ENCODE measurements at regions not wholly inside any gene's neighbourhood (a gene's known extent, or its start where the extent isn't known, plus 50 kb on each side); places are given as distances from the start of the nearest gene placed in this dataset.

DNA sequence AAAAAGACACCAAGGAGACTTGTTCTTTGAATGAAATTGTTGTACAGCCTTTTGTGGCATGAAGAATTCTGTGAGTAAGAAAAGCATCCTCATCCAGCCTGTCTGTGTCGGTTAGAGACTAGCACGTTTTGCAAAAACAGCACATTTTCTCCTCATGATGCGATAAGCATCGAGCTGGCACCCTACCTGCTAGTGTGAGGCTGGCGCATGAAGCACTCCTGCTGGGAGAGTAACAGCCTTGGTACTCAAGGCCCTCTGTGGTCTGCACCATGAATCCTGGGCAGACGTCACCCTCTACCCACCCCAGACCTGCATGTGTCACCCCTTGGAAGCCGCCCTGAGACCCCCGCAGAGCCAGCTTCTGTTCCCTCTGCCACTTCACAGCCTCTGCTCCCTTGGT, 92.6 kb upstream of the TMEM132E start:
- no peaks in the 10 kb centered on the region for H3K4me1 ChIP-seq (ENCODE audit: insufficient read depth)

DNA sequence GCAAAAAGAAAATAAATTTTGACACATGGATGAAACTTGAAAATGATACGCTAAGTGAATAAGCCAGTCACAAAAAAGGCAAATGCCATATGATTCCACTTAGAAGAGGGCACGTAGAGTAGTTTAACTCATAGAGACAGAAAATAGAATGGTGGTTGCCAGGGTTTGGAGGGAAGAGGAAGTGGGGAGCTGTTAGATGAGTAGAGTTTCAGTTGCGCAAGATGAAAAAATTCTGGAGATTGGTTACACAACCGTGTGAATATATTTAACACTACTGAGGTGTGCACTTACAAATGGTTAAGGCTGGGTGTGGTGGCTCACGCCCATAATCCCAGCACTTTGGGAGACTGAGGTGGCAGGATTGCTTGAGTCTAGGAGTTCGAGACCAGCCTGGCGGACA, 93.4 kb upstream of the TMEM132E start:
- intact Hi-C loops (cut with DNase I), result no loop called here
- Histone ChIP-seq H3K4me1 (ENCODE audit: insufficient read depth) (no peaks in the 10 kb centered on the region), H3K9me3 (no peaks in the 10 kb centered on the region), H3K27me3 (no peaks in the 10 kb centered on the region), H3K36me3 (no peaks in the 10 kb centered on the region), H3K27ac (no peak overlapping the region), H3K4me3 (no peak overlapping the region)
- 68 to 83% (median 71%) methylated on average over 7 of the region's 7 CpGs for WGBS, 3 donors
- no peak for DNase-seq
- TF ChIP-seq EP300 (IDR thresholded peaks at IDR 0.05), result no peak
- TF ChIP-seq, protein P1, sequence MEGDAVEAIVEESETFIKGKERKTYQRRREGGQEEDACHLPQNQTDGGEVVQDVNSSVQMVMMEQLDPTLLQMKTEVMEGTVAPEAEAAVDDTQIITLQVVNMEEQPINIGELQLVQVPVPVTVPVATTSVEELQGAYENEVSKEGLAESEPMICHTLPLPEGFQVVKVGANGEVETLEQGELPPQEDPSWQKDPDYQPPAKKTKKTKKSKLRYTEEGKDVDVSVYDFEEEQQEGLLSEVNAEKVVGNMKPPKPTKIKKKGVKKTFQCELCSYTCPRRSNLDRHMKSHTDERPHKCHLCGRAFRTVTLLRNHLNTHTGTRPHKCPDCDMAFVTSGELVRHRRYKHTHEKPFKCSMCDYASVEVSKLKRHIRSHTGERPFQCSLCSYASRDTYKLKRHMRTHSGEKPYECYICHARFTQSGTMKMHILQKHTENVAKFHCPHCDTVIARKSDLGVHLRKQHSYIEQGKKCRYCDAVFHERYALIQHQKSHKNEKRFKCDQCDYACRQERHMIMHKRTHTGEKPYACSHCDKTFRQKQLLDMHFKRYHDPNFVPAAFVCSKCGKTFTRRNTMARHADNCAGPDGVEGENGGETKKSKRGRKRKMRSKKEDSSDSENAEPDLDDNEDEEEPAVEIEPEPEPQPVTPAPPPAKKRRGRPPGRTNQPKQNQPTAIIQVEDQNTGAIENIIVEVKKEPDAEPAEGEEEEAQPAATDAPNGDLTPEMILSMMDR (IDR thresholded peaks at IDR 0.05), result no peak

More for the DNA sequence above, 92.6 kb upstream of the TMEM132E start:
- H3K9me3 ChIP-seq, result no peaks in the 10 kb centered on the region
- intact Hi-C loops (cut with DNase I), result no loop called here
- H3K36me3 ChIP-seq, result no peaks in the 10 kb centered on the region
- H3K27ac ChIP-seq, result no peak overlapping the region
- no peak for DNase-seq
- TF ChIP-seq, protein P1 (IDR thresholded peaks at IDR 0.05), result no peak
- no peak for TF ChIP-seq POLR2A (IDR thresholded peaks at IDR 0.05)
- TF ChIP-seq EP300 (IDR thresholded peaks at IDR 0.05), result no peak
- H3K4me3 ChIP-seq, result no peak overlapping the region
- WGBS, 3 donors, result 58 to 63% (median 58%) methylated on average over 8 of the region's 8 CpGs
- H3K27me3 ChIP-seq, result no peaks in the 10 kb centered on the region

DNA sequence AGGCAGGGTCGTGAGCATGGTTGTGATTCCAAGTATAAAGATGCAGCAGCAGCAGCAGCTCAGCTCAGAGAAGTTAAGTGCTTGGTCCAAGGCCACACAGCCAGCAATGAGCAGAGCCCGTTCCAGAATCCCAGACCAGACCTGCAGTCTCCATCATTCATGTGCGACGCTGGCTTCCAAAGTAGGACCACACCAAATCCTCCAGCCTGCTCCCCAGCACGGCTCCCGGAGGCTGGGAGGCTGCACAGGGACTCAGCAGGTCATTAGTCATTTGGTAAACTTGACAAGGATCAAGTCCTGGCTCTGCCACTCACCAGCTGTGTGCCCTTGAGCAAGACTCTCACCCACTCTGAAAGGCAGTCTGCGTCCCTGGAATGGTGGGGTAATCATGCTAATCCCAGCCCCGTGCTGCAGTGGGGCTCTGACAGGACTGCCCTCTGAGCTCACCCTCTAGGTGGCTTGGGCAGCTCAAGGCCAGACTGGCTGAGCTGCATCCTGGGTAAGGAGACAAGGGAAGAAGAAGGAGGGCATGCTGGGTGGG, 95.1 kb upstream of the TMEM132E start:
- Histone ChIP-seq H3K4me1 (ENCODE audit: insufficient read depth) (no peaks in the 10 kb centered on the region), H3K27me3 (no peaks in the 10 kb centered on the region), H3K36me3 (no peaks in the 10 kb centered on the region), H3K27ac (no peak overlapping the region), H3K4me3 (no peak overlapping the region), H3K9me3 (no peaks in the 10 kb centered on the region)
- intact Hi-C loops (cut with DNase I), result no loop called here
- TF ChIP-seq POLR2A (IDR thresholded peaks at IDR 0.05), result no peak
- TF ChIP-seq, protein P1 (IDR thresholded peaks at IDR 0.05), result no peak
- no peak for DNase-seq
- 59 to 70% (median 62%) methylated on average over 8 of the region's 8 CpGs for WGBS, 3 donors

DNA sequence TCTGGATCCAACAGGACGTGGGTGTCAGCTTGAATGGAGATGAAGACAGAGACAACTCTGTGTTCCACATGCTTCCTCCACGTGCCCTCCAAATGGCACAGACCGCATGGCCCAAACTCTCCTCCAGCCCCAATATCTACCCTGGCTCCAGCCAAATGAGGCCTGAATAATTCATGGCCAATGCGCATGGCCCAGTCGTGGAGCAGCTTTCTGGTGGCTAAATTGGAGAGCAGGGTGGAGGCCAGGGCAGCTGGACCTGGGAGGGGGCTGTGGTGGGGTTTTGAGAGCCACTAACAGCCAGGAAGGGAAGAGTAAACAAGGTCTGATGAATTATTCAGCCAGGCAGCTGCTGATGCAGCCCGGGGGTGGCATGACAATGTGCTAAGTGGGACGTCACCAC, 96.7 kb upstream of the TMEM132E start:
- DNase-seq, result no peak
- H3K27ac ChIP-seq, result no peak overlapping the region
- intact Hi-C loops (cut with DNase I), result no loop called here
- no peak overlapping the region for H3K4me3 ChIP-seq
- H3K9me3 ChIP-seq, result no peaks in the 10 kb centered on the region
- TF ChIP-seq POLR2A (IDR thresholded peaks at IDR 0.05) (no peak), EP300 (IDR thresholded peaks at IDR 0.05) (no peak)
- TF ChIP-seq, protein P1 (IDR thresholded peaks at IDR 0.05), result no peak
- no peaks in the 10 kb centered on the region for H3K36me3 ChIP-seq
- no peaks in the 10 kb centered on the region for H3K27me3 ChIP-seq
- H3K4me1 ChIP-seq (ENCODE audit: insufficient read depth), result no peaks in the 10 kb centered on the region
- WGBS, 3 donors, result 57 to 66% (median 58%) methylated on average over 7 of the region's 7 CpGs
